OCI-LY7 (cell line): ENCODE measurements at regions not wholly inside any gene's neighbourhood (a gene's known extent, or its start where the extent isn't known, plus 50 kb on each side); places are given as distances from the start of the nearest gene placed in this dataset.

Source experiments
- BruUV-seq: library from RNA; stranded (reverse); fragments of 400-500 nt; replicated peaks from 2 replicates; lab custom pipeline; 2021; lab: Mats Ljungman, UMichigan
- CTCF ChIA-PET: fragments of 300-600 bp; sonication (Branson Sonifier 250); formaldehyde crosslinking; loops from one replicate; lab custom pipeline; 2022; ENCODE audit warnings: antibody characterized with exemption; ENCODE audit not compliant: unreplicated experiment; lab: Charles Lee
- POLR2A ChIA-PET: fragments of 300-600 bp; sonication (Branson Sonifier 250); formaldehyde crosslinking; loops from one replicate; lab custom pipeline; 2022; ENCODE audit warnings: antibody characterized with exemption; lab: Charles Lee
- DNase-seq: peaks from one replicate; pipeline ENCODE4 v3.0.0-alpha.2; 2015; ENCODE audit warnings: low spot score
- H2AFZ ChIP-seq: fragments of 200-600 bp; sonication (generic), shearing (Covaris generic); 2 replicates; pipeline ENCODE4 v1.6.1; 2014; ENCODE audit warnings: mild to moderate bottlenecking, antibody characterized with exemption, low read length, moderate library complexity
- H3K27ac ChIP-seq: fragments of 200-600 bp; sonication (generic); 2 replicates; pipeline ENCODE4 v1.5.1; 2014; ENCODE audit warnings: mixed run types, low read depth, mild to moderate bottlenecking, moderate library complexity, low read length, inconsistent platforms; ENCODE audit not compliant: poor library complexity, severe bottlenecking
- H3K36me3 ChIP-seq: fragments of 200-600 bp; sonication (generic); 2 replicates; pipeline ENCODE4 v1.6.1; 2014; ENCODE audit warnings: mild to moderate bottlenecking, antibody characterized with exemption, low read length, moderate library complexity, mixed read lengths; ENCODE audit not compliant: insufficient read depth
- H3K4me1 ChIP-seq: fragments of 200-600 bp; sonication (generic); 2 replicates; pipeline ENCODE4 v1.5.1; 2014; ENCODE audit warnings: mild to moderate bottlenecking, low read length; ENCODE audit not compliant: insufficient read depth, poor library complexity, severe bottlenecking
- H3K4me2 ChIP-seq: fragments of 200-600 bp; sonication (generic); 2 replicates; pipeline ENCODE4 v1.6.1; 2014; ENCODE audit warnings: mild to moderate bottlenecking, low read length
- H3K4me3 ChIP-seq: fragments of 200-600 bp; sonication (generic); 2 replicates; pipeline ENCODE4 v1.5.1; 2014; ENCODE audit warnings: mild to moderate bottlenecking, low read depth, low read length; ENCODE audit not compliant: poor library complexity, severe bottlenecking
- H3K79me2 ChIP-seq: fragments of 200-600 bp; sonication (generic); 2 replicates; pipeline ENCODE4 v1.6.1; 2016; ENCODE audit warnings: low read depth, mild to moderate bottlenecking, low read length, moderate library complexity, mixed read lengths; ENCODE audit not compliant: insufficient read depth
- H3K9me2 ChIP-seq: fragments of 200-600 bp; sonication (generic); 2 replicates; pipeline ENCODE4 v1.6.1; 2016; ENCODE audit warnings: mild to moderate bottlenecking, low read length, mixed read lengths; ENCODE audit not compliant: insufficient read depth
- H3K9me3 ChIP-seq: fragments of 200-600 bp; sonication (generic); 2 replicates; pipeline ENCODE4 v1.6.1; 2014; ENCODE audit warnings: mild to moderate bottlenecking, mixed run types, low read length, mixed read lengths
- H4K20me1 ChIP-seq: fragments of 200-600 bp; sonication (generic); 2 replicates; pipeline ENCODE4 v1.6.1; 2014; ENCODE audit warnings: mild to moderate bottlenecking, antibody characterized with exemption, low read length, moderate library complexity, mixed read lengths; ENCODE audit not compliant: insufficient read depth
- CTCF ChIP-seq: fragments of 200-600 bp; sonication (generic); conservative IDR thresholded peaks from 2 replicates; pipeline ENCODE4 v1.5.1; 2014; ENCODE audit warnings: mild to moderate bottlenecking, antibody characterized with exemption, low read length, moderate library complexity, mixed read lengths
- EZH2phosphoT487 ChIP-seq: fragments of 200-600 bp; sonication (generic); IDR thresholded peaks from 2 replicates; pipeline ENCODE4 v1.6.1; 2018; ENCODE audit warnings: low read depth, borderline replicate concordance, mild to moderate bottlenecking, mixed run types, antibody characterized with exemption, low read length, moderate library complexity, mixed read lengths
- intact Hi-C: fragments of 100-400 bp; cut with micrococcal nuclease; formaldehyde crosslinking; loops from one replicate; pipeline ENCODE4 v1.10.0; 2022; ENCODE audit not compliant: unreplicated experiment

- Histone ChIP-seq H3K4me2 (no peak overlapping the region), H3K27ac (no peak overlapping the region), H2AFZ (no peak overlapping the region), H3K36me3 (no peaks in the 10 kb centered on the region), H4K20me1 (no peaks in the 10 kb centered on the region), H3K9me3 (no peaks in the 10 kb centered on the region), H3K79me2 (no peaks in the 10 kb centered on the region), H3K4me3 (no peak overlapping the region), H3K9me2 (no peaks in the 10 kb centered on the region), H3K4me1 (no peaks in the 10 kb centered on the region)
- BruUV-seq: no TSS peak
- intact Hi-C loops: no loop called here
- TF ChIP-seq CTCF: no peak
- TF ChIP-seq EZH2phosphoT487: no peak
- DNase-seq: no peak
- ChIA-PET CTCF (no interaction called here), POLR2A (interaction anchor here (1.4 kb wide), 1 partner anchor 35 kb away, joined by 3 read pairs; no protein-coding TSS in a partner anchor)
Measured at GRCh38 chr18:27501671-27502070, 316.6 kb upstream of the CHST9 start.

- H3K79me2 ChIP-seq: no peaks in the 10 kb centered on the region
- no peaks in the 10 kb centered on the region for H3K36me3 ChIP-seq
- no peak for DNase-seq
- H3K9me2 ChIP-seq: no peaks in the 10 kb centered on the region
- no peak overlapping the region for H3K4me3 ChIP-seq
- H3K9me3 ChIP-seq: no peaks in the 10 kb centered on the region
- H2AFZ ChIP-seq: no peak overlapping the region
- no peaks in the 10 kb centered on the region for H4K20me1 ChIP-seq
- no peak for TF ChIP-seq EZH2phosphoT487
- no peak for TF ChIP-seq CTCF
- POLR2A ChIA-PET: no interaction called here
- no peak overlapping the region for H3K4me2 ChIP-seq
- CTCF ChIA-PET: no interaction called here
- no peaks in the 10 kb centered on the region for H3K4me1 ChIP-seq
- intact Hi-C loops: no loop called here
- no peak overlapping the region for H3K27ac ChIP-seq
- no TSS peak for BruUV-seq
Measured at GRCh38 chr18:27500531-27500930, 315.4 kb upstream of the CHST9 start.

GRCh38 chr18:27497246-27497645, 312.1 kb upstream of the CHST9 start:
- POLR2A ChIA-PET: interaction anchor here (0.5 kb wide), 1 partner anchor 8 kb away, joined by 3 read pairs; no protein-coding TSS in a partner anchor
- H3K4me2 ChIP-seq: no peak overlapping the region
- no peak for TF ChIP-seq EZH2phosphoT487
- TF ChIP-seq CTCF: no peak

More at GRCh38 chr18:27497246-27497645, 312.1 kb upstream of the CHST9 start:
- Histone ChIP-seq H3K4me3 (no peak overlapping the region), H3K4me1 (no peaks in the 10 kb centered on the region), H3K27ac (no peak overlapping the region), H3K9me2 (no peaks in the 10 kb centered on the region), H4K20me1 (no peaks in the 10 kb centered on the region), H2AFZ (no peak overlapping the region), H3K9me3 (no peaks in the 10 kb centered on the region), H3K36me3 (no peaks in the 10 kb centered on the region), H3K79me2 (no peaks in the 10 kb centered on the region)
- BruUV-seq: no TSS peak
- DNase-seq: no peak
- intact Hi-C loops: no loop called here
- CTCF ChIA-PET: no interaction called here
